HG03025 (cell line): ENCODE measurements at regions not wholly inside any gene's neighbourhood (a gene's known extent, or its start where the extent isn't known, plus 50 kb on each side); places are given as distances from the start of the nearest gene placed in this dataset.

Source experiments
- ATAC-seq: cut with Tn5 transposase; IDR thresholded peaks from one replicate; pipeline ENCODE4 v1.9.1; 2021; ENCODE audit warnings: mild to moderate bottlenecking, moderate library complexity; ENCODE audit not compliant: unreplicated experiment, low FRiP score

DNA sequence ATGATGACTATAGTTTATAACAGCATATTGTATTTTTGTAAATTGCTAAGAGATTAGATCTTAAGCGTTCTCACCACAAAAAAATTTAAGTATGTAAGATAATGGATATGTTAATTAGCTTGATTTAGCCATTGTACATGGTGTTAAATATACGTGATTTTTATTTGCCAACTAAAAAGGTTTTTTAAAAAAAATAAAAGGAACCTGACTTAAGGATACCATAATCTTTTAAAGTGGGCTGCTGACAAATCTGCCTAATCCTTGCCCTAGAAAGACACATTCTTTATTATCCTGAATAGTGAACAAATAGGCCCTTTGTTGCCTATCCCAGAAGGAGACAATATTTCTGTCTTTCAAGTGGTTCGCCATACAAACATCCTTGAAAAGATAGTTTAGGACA, 94.6 kb upstream of the FAM47C start:
- no peak for ATAC-seq

DNA sequence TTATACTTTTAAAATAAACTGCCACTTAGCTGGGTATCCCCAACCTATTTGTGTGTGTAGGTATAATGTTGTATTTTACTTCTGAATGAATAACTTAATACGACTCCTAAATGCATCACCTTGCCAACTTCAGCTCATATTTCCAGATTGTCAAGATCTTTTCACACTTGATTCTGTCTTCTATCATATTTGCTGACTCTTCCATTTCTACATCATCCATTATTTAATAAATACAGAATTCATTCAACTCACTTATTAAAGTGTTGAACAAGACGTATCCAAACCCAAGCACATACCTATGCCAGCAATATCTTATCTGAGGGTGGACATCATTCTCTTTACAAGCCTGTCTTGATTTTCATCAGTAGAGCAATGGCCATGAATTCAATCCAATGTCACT, 91.2 kb upstream of the FAM47C start:
- ATAC-seq: no peak

DNA sequence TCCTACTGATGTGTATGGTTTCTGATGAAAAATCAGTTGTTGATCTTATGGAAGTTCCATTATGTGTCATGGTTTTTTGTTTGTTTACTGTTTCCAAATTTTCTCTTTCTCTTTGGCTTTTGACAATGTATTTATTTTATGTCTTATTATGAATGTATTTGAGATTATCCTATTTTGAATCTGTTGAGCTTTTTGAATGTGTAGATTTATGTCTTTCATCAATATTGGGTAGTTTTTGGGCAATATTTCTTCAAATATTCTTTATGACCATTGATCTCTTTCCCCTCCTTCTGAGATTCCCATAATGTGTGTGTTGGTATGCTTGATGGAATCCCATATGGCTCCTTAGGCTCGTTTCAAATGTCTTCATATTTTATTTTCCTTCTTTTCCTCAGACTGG, 80.5 kb upstream of the FAM47C start:
- ATAC-seq: no peak

DNA sequence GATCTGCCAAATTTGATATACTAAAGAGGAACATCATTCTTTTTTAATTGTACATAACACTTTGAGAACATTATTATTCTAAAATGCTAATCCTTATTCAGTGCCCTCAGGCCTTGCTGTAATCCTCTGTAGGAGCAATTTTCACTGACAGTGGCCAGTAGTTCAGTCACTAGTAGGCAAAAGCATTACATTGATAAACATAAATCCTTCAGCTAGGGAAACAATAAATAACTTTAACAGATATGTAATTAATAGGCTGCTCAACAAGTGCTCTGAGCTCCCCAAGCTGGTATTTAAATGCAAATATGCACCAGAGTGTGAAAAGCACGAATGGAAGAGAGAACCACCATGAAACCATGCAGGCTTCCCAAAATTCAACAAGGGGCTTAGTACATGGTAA, 77.7 kb upstream of the FAM47C start:
- no peak for ATAC-seq

DNA sequence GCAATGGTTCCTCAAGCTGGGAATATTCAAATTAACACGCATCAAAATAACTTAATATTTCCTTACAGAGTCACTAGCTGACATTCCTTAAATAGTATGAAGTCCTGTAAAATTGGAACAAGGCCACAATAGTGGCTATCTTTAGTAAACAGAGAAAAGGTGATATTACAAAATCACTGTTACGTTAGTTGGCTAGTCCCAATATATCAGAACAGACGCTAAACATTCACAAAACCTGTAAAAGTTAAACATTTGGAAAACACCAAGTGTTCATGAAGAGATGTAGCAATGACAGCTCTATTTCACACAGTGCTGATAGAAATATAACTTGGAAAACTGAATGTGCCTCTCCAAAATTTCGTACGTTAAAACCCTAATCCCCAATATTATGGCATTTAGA, 61.0 kb upstream of the FAM47C start:
- ATAC-seq: no peak

DNA sequence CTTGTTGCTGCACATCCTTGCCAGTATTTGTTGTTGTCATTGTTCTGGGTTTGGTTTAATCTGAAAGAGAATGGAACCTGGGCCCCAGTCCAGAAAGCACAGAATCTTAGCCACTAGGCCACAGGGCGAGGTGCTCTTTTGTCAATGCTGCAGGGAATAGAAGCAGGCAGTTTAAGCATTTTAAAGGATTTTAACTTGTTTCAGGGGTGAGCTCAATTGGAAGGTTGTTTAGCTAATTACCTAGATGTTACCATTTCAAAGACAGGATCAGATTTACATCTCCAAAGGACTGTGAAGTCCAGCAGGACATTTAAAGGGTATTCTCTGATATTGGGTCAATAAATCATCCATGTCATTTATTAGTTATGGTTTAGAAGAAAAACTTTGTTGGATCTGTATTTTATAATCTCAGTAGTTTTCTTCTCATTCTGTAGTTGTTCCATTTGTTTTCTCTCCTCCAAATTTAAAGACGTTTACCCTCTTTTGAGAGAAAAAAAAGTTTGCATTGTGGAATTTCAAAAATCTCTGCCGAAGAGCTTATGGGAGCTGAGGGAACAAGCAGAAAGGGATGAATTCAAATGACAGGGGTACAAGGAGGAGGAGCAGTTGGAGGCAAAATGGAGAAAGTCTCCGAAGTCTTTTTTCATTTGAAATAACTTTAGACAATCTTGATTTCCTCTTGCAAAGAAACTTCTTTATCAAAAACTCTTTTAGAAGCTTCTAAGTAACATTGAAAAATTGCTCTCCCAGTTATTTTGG, 57.5 kb upstream of the FAM47C start:
- ATAC-seq: no peak

DNA sequence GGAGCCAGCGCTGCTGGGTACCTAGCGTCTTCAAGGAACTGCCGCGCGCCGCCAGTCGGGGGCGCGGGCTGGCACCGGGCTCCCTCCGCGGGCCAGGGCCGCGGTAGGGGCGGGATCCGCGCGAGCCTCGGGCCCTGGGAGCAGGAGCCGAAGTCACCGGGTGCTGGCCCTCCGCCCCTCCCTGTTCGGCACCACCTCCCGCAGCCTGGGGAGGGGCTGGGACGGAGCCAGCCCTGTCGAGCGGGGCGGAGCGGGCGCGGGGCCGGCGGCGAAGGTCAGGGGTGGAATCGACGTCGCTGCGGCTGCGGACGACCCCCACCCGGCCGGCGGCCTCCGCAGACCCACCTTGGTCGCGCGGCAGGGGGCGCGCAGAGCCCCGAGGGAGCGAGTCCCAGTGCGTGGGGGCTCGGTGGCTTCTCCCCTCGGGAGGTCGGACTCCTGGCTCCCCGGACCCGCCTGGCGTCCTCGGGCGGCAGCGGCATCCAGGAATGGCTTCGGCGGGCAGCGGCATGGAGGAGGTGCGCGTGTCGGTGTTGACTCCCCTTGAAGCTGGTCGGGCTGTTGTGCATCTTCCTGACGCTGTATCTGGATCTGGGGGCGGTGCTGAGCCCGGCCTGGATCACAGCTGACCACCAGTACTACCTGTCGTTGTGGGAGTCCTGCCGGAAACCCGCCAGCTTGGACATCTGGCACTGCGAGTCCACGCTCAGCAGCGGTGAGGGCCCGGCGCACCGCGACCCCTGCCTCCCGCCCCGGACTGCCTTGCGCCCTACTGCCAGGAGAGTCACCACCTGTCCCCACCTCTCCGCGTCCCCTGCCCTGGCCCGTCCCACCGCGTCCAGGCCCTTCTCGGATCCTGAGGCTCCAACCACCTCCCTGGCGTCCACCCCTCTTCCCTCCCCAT, 50.5 kb upstream of the FAM47C start:
- no peak for ATAC-seq
